ENCODE measurements at regions not wholly inside any gene's neighbourhood (a gene's known extent, or its start where the extent isn't known, plus 50 kb on each side); places are given as distances from the start of the nearest gene placed in this dataset.

- in situ Hi-C loops (cut with HindIII; ENCODE audit: low pct_unique_long_range_greater_than_20kb, low sequenced_read_pairs) (no loop called here), intact Hi-C loops (cut with micrococcal nuclease; ENCODE audit: unreplicated experiment) (no loop called here)
- no peak overlapping the region for H3K27ac ChIP-seq (ENCODE audit: low read length)
- H3K4me3 ChIP-seq (ENCODE audit: low read depth in 2 of 2, low read length in 2 of 2) = no peak overlapping the region
- ChIA-PET POLR2A (no interaction called here), CTCF (no interaction called here)
- H3K4me1 ChIP-seq (ENCODE audit: control insufficient read depth, insufficient read depth, low read length) = no peaks in the 10 kb centered on the region
- DNase-seq (ENCODE audit: low read depth, low spot score) = no peak
- BruUV-seq (replicated peaks) = no TSS peak
- H3K9me3 ChIP-seq (ENCODE audit: control insufficient read depth, insufficient read depth, low read depth, low read length) = no peaks in the 10 kb centered on the region
- no peaks in the 10 kb centered on the region for H3K27me3 ChIP-seq (ENCODE audit: control insufficient read depth, insufficient read depth, low read length)
- no peaks in the 10 kb centered on the region for H3K36me3 ChIP-seq (ENCODE audit: control insufficient read depth, insufficient read depth, low read length)
- TF ChIP-seq CTCF (IDR thresholded peaks at IDR 0.05) = no peak
- TF ChIP-seq POLR2AphosphoS5 (IDR thresholded peaks at IDR 0.05; ENCODE audit: low read depth, low read length) = no peak
- no peak for TF ChIP-seq TCF7L2 (IDR thresholded peaks at IDR 0.05; ENCODE audit: low read depth, low read length)
- TF ChIP-seq, protein P1, sequence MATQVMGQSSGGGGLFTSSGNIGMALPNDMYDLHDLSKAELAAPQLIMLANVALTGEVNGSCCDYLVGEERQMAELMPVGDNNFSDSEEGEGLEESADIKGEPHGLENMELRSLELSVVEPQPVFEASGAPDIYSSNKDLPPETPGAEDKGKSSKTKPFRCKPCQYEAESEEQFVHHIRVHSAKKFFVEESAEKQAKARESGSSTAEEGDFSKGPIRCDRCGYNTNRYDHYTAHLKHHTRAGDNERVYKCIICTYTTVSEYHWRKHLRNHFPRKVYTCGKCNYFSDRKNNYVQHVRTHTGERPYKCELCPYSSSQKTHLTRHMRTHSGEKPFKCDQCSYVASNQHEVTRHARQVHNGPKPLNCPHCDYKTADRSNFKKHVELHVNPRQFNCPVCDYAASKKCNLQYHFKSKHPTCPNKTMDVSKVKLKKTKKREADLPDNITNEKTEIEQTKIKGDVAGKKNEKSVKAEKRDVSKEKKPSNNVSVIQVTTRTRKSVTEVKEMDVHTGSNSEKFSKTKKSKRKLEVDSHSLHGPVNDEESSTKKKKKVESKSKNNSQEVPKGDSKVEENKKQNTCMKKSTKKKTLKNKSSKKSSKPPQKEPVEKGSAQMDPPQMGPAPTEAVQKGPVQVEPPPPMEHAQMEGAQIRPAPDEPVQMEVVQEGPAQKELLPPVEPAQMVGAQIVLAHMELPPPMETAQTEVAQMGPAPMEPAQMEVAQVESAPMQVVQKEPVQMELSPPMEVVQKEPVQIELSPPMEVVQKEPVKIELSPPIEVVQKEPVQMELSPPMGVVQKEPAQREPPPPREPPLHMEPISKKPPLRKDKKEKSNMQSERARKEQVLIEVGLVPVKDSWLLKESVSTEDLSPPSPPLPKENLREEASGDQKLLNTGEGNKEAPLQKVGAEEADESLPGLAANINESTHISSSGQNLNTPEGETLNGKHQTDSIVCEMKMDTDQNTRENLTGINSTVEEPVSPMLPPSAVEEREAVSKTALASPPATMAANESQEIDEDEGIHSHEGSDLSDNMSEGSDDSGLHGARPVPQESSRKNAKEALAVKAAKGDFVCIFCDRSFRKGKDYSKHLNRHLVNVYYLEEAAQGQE (IDR thresholded peaks at IDR 0.05; ENCODE audit: insufficient read depth in 1 of 2, low read depth in 2 of 2, low read length in 1 of 2) = no peak
- TF ChIP-seq SIN3A (IDR thresholded peaks at IDR 0.05; ENCODE audit: borderline replicate concordance, insufficient read depth, low read depth, low read length) = no peak
- no peak for ATAC-seq
Observed at GRCh38 chr9:88726803-88727202, 191.8 kb downstream of the NXNL2 start.

DNA sequence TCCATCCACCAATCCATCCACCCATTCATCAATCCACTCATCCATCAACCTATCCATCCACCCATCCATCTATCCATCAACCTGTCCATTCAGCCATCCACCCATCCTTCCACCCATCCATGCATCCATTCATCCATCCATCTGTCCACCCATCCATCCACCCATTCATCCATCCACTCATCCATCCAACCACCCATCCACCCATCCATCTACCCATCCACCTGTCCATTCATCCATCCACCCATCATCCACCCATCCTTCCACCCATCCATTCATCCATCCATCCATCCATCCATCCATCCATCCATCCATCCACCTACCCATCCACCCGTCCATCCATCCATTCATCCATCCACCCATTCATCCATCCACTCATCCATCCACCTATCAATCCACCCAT is 195.8 kb downstream of the NXNL2 start:
- CTCF ChIA-PET = no interaction called here
- no peaks in the 10 kb centered on the region for H3K9me3 ChIP-seq (ENCODE audit: control insufficient read depth, insufficient read depth, low read depth, low read length)
- no TSS peak for BruUV-seq (replicated peaks)
- intact Hi-C loops (cut with micrococcal nuclease; ENCODE audit: unreplicated experiment) (loop anchor here (10.0 kb wide), 1 partner anchor 136 kb away; no protein-coding TSS in a partner anchor), in situ Hi-C loops (cut with HindIII; ENCODE audit: low pct_unique_long_range_greater_than_20kb, low sequenced_read_pairs) (no loop called here)
- H3K36me3 ChIP-seq (ENCODE audit: control insufficient read depth, insufficient read depth, low read length) = no peaks in the 10 kb centered on the region
- no peaks in the 10 kb centered on the region for H3K27me3 ChIP-seq (ENCODE audit: control insufficient read depth, insufficient read depth, low read length)
- DNase-seq (ENCODE audit: low read depth, low spot score) (no peak), ATAC-seq (no peak)
- TF ChIP-seq, protein P1 (IDR thresholded peaks at IDR 0.05; ENCODE audit: insufficient read depth in 1 of 2, low read depth in 2 of 2, low read length in 1 of 2) = no peak
- H3K27ac ChIP-seq (ENCODE audit: low read length) = no peak overlapping the region
- H3K4me1 ChIP-seq (ENCODE audit: control insufficient read depth, insufficient read depth, low read length) = no peaks in the 10 kb centered on the region
- POLR2A ChIA-PET = no interaction called here
- no peak overlapping the region for H3K4me3 ChIP-seq (ENCODE audit: low read depth in 2 of 2, low read length in 2 of 2)
